SK-N-DZ (cell line): ENCODE measurements at regions not wholly inside any gene's neighbourhood (a gene's known extent, or its start where the extent isn't known, plus 50 kb on each side); places are given as distances from the start of the nearest gene placed in this dataset.
A peak's percentile ranks its signal among the peaks of the same experiment; 100 is the strongest.
"Not testable (repeated sequence)": the region's sequence is repeated elsewhere in the genome, so short reads cannot be mapped to it uniquely, and the experiment has no call there.

Experiments
- DNase-seq: peaks from one replicate; pipeline ENCODE4 v3.0.0-alpha.2; 2015; ENCODE audit warnings: low spot score

DNA sequence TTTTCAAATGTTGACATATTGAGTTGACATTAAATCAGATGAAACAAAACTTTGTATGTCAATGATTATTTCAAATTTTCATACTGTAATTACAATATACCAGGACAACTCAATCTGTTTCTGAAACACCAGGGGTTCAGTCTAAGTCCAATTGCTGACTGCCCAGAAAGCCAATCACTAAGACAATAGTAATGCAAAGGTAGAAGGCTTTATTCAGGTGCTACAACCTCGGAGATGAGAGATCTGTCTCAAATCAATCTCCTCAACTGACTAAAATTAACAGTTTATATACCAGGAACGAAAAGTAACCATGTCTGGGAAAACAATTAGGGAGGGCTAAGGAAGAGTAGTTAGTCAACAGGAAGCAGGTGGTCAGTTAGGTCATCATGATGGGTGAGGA, 1400.4 kb downstream of the SUCLG1 start:
- DNase-seq, result peak; percentile 8

DNA sequence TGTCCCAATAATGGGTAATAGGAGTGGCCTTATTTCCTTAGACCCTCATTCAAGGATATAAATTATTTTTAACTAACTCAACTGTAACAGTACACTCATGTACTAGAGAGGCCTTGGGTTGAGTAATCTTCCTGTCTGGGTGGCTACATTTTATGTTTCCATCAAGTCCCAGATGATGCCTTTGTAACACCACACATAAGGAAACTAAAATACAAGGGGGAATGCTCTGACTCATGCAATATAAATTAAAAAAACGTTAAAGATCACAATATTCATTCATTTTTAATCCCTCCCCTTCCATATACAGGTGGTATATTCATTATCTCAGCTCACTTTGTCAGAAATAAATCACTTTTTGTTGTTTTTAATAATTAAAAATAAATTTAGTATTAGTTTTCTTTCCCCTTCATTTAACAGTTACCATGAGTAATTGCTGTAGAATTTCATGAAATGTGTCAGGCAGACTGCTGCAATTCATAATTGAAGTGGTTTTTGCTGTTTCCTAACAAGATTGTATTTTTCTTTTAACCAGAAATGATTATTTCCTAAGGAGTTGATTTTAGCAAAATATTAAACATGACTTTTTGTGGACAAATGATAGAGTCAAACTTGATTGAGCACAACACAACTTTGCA, 1403.6 kb downstream of the SUCLG1 start:
- DNase-seq, result no peak

GRCh38 chr2:83054751-83055150, 1404.3 kb downstream of the SUCLG1 start:
- DNase-seq, result no peak

DNA sequence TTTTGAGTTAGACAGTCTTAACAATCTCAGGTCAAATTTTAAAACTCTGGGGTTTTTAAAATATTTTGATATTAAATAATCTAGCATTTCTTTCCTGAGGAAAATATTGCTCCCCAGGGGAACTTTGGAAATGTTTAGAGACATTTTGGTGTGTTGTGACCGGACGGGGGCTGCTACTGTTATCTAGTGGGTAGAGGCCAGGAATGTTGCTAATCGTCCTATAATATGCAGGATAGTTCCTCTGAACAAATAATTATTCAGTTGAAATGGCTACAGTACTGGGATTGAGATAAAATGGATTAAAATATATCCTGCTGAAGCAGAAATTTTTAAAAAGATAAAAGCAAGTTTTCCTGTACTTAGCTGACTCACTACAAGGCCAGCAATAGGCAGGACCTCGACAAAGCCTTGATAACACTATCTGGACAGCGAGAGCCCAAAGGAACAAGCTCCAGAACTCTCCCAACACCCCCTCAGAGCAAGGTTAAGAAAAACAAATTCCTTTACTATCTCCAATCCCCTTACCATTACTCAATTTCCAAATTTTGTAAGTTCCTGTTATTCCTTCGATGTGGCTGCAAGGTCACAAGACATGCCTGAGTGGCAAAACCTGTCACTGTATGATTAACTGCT, 1407.4 kb downstream of the SUCLG1 start:
- DNase-seq, result no peak

- DNase-seq, result no peak
These were observed 1417.0 kb downstream of the SUCLG1 start for GRCh38 chr2:83042053-83042452.

- DNase-seq, result no peak
These were observed 1436.4 kb downstream of the SUCLG1 start for GRCh38 chr2:83022631-83023210.

- DNase-seq, result no peak
These were observed 1441.6 kb downstream of the SUCLG1 start for GRCh38 chr2:83017366-83018090.

- peak; percentile 5 for DNase-seq
These were observed 1442.6 kb downstream of the SUCLG1 start for GRCh38 chr2:83016343-83017110.

- DNase-seq, result no peak
These were observed 1443.2 kb downstream of the SUCLG1 start for GRCh38 chr2:83015900-83016299.

DNA sequence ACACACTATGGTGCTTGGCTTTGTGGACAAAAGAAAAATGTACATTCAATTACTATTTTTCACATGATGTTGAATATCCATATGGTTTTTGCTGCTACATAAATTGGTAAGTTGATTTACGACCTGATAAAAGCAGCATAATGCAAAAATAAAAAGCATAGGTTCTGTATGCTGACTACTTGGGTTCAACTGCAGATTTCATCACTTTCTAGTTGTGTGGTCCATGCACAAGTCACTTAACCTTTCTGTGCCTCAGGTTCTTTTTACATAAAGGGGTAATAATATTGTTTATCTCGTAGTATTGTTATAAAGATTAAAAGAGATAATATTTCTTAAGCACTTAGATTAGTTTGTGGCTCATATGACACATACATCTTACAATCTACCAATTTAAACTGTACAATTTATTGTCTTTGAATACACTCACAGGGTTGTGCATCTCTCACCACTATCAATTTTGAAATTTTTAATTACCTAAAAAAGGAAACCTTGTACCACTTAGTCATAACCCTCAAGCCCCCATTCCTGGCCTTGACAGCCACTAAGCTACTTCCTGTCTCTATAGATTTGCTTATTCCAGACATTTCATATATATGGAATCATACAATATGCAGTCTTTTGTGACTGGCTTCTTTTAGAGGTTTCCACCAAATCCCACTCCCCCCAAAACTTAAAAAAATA, 1443.9 kb downstream of the SUCLG1 start:
- no peak for DNase-seq

GRCh38 chr2:83014462-83014861, 1444.6 kb downstream of the SUCLG1 start:
- DNase-seq, result no peak

GRCh38 chr2:83006961-83007360, 1452.1 kb downstream of the SUCLG1 start:
- no peak for DNase-seq

- no peak for DNase-seq
These were observed 1455.5 kb downstream of the SUCLG1 start for GRCh38 chr2:83003555-83003954.

DNA sequence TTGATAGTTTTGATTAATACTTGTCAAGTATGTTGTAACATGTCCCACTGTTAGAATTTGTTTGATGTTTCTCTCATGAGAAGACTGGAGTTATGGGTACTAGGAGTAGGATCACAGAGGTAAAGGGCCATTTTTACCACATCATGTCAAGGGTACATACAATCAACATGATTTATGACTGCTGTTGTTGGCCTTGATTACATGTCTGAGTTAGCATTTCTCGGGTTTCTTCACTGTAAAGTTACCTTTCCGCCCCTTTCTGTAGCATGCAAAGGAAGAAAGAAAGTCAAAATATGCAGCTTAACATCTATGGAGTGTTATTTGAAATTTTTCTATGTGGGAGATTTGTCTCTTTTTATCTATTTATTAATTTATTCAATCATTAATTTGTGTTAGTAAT, 1456.4 kb downstream of the SUCLG1 start:
- no peak for DNase-seq

- DNase-seq, result no peak
These were observed 1460.3 kb downstream of the SUCLG1 start for GRCh38 chr2:82998781-82999180.

DNA sequence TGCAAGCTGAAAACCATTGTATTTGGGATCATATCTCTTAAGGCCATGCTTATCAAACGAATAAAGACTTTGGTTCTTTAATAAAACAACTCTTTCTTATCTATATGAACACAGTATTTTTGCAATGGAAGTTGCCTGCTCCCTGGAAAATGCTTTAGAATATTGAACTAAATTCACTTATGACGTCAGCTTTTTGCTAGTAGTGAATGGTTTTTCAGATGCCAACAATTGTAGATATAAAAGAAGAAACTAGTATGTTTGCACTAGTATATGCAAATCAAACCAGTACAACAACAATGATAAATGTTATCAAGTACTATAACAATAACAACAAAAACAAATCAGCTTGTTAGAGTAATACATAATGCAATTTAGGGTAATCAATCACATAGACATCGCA, 1462.9 kb downstream of the SUCLG1 start:
- no peak for DNase-seq

GRCh38 chr2:82994151-82994550, 1464.9 kb downstream of the SUCLG1 start:
- no peak for DNase-seq

DNA sequence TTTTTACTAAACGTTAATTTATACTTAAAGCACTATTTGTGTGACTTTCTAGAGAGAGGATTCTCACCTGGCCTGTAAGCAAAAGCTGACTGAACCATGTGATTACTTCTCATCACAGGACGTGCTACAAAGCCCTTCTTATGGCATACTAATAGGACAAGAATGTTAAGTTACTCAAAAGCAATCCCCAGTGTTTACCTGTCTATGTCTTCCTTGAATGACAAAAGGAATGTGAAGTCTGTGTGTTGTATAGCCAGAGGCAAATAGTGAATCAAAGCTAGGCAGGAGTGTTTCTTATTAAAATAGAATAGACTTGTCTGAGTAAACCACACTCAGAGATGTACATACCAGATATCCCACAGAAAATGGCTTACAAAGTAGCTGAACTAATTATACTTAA, 1465.5 kb downstream of the SUCLG1 start:
- no peak for DNase-seq

DNA sequence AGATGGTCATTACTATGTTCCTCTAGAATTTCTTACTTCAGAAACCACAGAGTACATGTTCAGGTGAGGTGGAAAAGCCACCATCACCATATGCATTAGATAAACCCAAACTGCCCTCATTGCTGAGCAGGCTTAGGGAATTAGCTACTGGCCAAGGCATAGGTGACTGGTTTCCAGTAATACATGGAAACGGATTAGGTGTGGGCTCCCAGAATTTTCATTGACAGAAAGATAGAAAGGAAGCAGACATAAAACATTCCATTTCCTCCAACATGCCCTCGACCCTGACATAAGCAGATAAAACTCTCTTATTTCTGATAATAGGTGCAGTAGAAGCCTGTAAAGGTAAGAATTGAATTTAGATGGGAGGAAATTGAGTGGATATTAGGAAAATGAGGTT, 1466.1 kb downstream of the SUCLG1 start:
- DNase-seq, result no peak

DNA sequence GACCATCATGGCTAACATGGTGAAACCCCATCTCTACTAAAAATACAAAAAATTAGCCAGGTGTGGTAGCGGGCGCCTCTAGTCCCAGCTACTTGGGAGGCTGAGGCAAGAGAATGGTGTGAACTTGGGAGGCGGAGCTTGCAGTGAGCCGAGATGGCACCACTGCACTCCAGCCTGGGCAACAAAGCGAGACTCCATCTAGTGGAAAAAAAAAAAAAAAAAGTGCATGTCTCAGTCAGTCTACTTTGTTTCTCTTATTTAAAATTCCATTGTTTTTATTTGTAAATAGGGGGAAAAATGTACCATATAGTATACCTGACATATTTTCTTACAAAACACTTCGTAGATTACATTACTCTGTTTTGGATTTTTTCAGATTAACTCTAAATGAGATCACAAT, 1471.4 kb downstream of the SUCLG1 start:
- DNase-seq, result not testable (repeated sequence)

- DNase-seq, result no peak
These were observed 1472.2 kb downstream of the SUCLG1 start for GRCh38 chr2:82986899-82987298.
